Adrenal gland (tissue), 5 donors: ENCODE measurements at regions not wholly inside any gene's neighbourhood (a gene's known extent, or its start where the extent isn't known, plus 50 kb on each side); places are given as distances from the start of the nearest gene placed in this dataset.

ENCODE experiments used
- POLR2A ChIP-seq, 2 donors: fragments of 450-650 bp; IDR thresholded peaks; one replicate each; pipeline ENCODE4 v1.6.1; 2017; ENCODE audit warnings: antibody characterized with exemption in 2 of 2, mild to moderate bottlenecking in 2 of 2, moderate library complexity in 1 of 2
- TF ChIP-seq, protein P1 (sequence below), 6 experiments: fragments of 450-650 bp in 4 of 6; fragments of 200-600 bp in 2 of 6; sonication (generic) in 1 of 6; IDR thresholded peaks; 1 replicate in 5 of 6; 2 replicates in 1 of 6; pipeline versions ENCODE4 v1.5.1 to v1.8.0; 2016 to 2021; ENCODE audit warnings: antibody characterized with exemption in 6 of 6, mild to moderate bottlenecking in 2 of 6, moderate library complexity in 1 of 6
- donor health status: DM: no; HTN: no; CAD: no.

DNA sequence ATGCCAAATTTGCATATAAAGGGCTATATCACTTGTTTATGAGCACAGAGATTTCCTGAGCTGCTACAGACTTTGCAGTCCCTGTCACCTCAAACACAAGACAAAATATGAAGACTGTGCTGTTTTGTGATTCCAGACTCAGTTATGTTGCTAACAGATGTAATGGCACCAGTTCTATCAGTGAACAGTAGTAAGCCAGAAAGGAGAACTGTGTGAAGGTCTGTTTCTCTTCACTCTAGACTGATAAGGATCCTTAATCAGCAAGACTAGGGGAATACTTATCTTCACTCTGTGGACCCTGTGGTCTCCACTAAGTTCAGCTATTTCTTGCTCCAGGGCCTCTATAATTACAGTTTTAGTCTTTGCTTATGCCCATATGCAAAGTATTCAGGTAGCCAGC lies 82.7 kb downstream of the ANXA5 start:
- no peak for TF ChIP-seq POLR2A (IDR thresholded peaks at IDR 0.05)
- TF ChIP-seq, protein P1, sequence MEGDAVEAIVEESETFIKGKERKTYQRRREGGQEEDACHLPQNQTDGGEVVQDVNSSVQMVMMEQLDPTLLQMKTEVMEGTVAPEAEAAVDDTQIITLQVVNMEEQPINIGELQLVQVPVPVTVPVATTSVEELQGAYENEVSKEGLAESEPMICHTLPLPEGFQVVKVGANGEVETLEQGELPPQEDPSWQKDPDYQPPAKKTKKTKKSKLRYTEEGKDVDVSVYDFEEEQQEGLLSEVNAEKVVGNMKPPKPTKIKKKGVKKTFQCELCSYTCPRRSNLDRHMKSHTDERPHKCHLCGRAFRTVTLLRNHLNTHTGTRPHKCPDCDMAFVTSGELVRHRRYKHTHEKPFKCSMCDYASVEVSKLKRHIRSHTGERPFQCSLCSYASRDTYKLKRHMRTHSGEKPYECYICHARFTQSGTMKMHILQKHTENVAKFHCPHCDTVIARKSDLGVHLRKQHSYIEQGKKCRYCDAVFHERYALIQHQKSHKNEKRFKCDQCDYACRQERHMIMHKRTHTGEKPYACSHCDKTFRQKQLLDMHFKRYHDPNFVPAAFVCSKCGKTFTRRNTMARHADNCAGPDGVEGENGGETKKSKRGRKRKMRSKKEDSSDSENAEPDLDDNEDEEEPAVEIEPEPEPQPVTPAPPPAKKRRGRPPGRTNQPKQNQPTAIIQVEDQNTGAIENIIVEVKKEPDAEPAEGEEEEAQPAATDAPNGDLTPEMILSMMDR (IDR thresholded peaks at IDR 0.05), result no peak
